A673 (cell line): ENCODE measurements at regions not wholly inside any gene's neighbourhood (a gene's known extent, or its start where the extent isn't known, plus 50 kb on each side); places are given as distances from the start of the nearest gene placed in this dataset.

Experiments
- EZH2 ChIP-seq: fragments of 200-600 bp; sonication (generic); IDR thresholded peaks from 2 replicates; pipeline ENCODE4 v1.6.1; 2017; ENCODE audit warnings: borderline replicate concordance, low read depth, mild to moderate bottlenecking, mixed read lengths, antibody characterized with exemption, low read length; ENCODE audit not compliant: poor library complexity, severe bottlenecking
- TF ChIP-seq, protein P1 (sequence below): fragments of 300-800, 200-600 bp; sonication (generic); conservative IDR thresholded peaks from 2 replicates; pipeline ENCODE4 v1.5.1; 2017; ENCODE audit warnings: low read depth, mild to moderate bottlenecking, antibody characterized with exemption, low read length, moderate library complexity, mixed read lengths

DNA sequence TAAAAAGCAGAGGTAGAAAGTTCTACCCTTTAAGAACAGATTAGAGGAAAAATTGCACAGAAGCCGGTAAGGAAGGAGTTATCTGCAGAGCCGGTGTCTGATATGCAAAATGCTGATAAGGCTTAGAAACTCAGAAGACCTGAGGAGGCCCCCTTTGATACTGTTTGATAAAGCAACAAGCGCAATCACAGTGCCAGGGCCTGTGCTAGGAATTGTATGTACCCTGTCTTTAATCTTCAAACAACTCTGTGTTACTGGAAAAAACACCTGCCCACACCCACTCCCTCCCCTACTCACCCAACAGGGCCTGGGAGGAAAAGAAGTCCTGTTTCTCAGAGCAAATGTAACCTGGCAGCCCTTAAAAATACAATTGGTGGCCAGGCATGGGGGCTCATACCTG is 112.7 kb upstream of the FUT8 start:
- TF ChIP-seq, protein P1, sequence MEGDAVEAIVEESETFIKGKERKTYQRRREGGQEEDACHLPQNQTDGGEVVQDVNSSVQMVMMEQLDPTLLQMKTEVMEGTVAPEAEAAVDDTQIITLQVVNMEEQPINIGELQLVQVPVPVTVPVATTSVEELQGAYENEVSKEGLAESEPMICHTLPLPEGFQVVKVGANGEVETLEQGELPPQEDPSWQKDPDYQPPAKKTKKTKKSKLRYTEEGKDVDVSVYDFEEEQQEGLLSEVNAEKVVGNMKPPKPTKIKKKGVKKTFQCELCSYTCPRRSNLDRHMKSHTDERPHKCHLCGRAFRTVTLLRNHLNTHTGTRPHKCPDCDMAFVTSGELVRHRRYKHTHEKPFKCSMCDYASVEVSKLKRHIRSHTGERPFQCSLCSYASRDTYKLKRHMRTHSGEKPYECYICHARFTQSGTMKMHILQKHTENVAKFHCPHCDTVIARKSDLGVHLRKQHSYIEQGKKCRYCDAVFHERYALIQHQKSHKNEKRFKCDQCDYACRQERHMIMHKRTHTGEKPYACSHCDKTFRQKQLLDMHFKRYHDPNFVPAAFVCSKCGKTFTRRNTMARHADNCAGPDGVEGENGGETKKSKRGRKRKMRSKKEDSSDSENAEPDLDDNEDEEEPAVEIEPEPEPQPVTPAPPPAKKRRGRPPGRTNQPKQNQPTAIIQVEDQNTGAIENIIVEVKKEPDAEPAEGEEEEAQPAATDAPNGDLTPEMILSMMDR = no peak
- no peak for TF ChIP-seq EZH2
